ENCODE measurements at regions not wholly inside any gene's neighbourhood (a gene's known extent, or its start where the extent isn't known, plus 50 kb on each side); places are given as distances from the start of the nearest gene placed in this dataset.

GRCh38 chr5:50964746-50965653 is 298.6 kb downstream of the PARP8 start:
- TF ChIP-seq, protein P1, sequence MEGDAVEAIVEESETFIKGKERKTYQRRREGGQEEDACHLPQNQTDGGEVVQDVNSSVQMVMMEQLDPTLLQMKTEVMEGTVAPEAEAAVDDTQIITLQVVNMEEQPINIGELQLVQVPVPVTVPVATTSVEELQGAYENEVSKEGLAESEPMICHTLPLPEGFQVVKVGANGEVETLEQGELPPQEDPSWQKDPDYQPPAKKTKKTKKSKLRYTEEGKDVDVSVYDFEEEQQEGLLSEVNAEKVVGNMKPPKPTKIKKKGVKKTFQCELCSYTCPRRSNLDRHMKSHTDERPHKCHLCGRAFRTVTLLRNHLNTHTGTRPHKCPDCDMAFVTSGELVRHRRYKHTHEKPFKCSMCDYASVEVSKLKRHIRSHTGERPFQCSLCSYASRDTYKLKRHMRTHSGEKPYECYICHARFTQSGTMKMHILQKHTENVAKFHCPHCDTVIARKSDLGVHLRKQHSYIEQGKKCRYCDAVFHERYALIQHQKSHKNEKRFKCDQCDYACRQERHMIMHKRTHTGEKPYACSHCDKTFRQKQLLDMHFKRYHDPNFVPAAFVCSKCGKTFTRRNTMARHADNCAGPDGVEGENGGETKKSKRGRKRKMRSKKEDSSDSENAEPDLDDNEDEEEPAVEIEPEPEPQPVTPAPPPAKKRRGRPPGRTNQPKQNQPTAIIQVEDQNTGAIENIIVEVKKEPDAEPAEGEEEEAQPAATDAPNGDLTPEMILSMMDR (conservative IDR thresholded peaks at IDR 0.05; ENCODE audit: low read length) = no peak
- TF ChIP-seq EZH2phosphoT487 (IDR thresholded peaks at IDR 0.05; ENCODE audit: borderline replicate concordance) = no peak
